ENCODE measurements at regions not wholly inside any gene's neighbourhood (a gene's known extent, or its start where the extent isn't known, plus 50 kb on each side); places are given as distances from the start of the nearest gene placed in this dataset.

DNA sequence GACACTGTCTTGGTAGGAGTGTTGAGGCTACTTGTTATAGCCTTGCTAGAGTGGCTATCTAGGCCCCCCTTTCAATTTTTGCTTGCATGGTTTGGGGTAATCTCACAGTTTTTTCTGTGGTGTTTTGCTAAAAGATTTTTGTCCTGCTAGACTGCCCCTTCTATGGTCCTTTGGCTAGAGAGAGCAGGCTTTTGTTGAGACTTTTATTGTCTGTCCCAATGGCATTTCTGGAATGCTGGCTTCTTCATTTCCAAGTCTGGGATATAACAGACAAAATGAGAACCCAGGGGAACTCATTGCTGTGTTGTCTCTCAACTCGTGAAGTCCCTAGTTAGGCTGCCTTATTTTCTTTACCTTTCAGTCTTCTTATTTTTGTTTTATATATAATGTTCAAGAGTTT, 160.2 kb upstream of the ZC4H2 start:
- TF ChIP-seq, protein P1, sequence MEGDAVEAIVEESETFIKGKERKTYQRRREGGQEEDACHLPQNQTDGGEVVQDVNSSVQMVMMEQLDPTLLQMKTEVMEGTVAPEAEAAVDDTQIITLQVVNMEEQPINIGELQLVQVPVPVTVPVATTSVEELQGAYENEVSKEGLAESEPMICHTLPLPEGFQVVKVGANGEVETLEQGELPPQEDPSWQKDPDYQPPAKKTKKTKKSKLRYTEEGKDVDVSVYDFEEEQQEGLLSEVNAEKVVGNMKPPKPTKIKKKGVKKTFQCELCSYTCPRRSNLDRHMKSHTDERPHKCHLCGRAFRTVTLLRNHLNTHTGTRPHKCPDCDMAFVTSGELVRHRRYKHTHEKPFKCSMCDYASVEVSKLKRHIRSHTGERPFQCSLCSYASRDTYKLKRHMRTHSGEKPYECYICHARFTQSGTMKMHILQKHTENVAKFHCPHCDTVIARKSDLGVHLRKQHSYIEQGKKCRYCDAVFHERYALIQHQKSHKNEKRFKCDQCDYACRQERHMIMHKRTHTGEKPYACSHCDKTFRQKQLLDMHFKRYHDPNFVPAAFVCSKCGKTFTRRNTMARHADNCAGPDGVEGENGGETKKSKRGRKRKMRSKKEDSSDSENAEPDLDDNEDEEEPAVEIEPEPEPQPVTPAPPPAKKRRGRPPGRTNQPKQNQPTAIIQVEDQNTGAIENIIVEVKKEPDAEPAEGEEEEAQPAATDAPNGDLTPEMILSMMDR (IDR thresholded peaks at IDR 0.05), result no peak
- no peak for TF ChIP-seq POLR2A (IDR thresholded peaks at IDR 0.05)
